KG1 (cell line): ENCODE measurements at regions not wholly inside any gene's neighbourhood (a gene's known extent, or its start where the extent isn't known, plus 50 kb on each side); places are given as distances from the start of the nearest gene placed in this dataset.

ENCODE experiments used
- DNase-seq: peaks from one replicate; lab custom pipeline; 2025; lab: John Stamatoyannopoulos, UW

DNA sequence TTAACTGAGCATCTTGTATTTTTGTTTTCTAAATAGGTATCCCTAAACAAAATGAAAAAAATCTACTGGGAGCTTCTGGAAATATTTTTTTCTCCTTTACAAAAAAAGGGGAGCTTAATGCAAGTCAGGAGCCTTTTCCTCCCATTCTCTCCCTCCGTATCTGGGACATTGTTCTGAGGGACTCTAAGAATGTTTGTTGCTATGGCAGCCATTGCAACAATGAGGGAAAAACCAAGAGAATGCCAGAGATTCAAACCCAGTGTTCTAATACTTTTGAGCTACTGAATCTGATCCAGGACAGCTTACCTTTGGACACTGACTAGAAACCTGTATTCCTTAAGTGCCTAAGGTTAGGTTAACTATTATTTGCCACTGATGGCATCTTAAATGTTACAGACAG, 485.7 kb upstream of the HS3ST1 start:
- no peak for DNase-seq

DNA sequence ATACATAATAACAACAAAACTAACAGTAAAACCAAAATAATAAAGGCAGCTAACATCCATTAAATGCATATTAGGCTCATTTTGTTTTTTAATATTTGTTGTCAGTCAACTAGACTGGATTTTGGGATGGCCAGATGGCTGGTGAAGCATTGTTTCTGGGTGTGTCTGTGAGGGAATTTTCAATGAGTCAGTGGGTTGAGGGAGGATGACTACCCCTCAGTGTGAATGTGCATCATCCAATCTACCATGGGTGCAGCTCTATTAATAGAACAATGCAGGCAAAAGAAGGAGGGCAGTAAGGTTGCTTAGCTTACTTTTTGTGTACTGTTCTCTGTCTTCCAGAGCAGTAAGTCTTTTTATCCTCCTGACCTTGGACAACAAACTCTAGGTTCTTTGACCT, 484.2 kb upstream of the HS3ST1 start:
- no peak for DNase-seq

DNA sequence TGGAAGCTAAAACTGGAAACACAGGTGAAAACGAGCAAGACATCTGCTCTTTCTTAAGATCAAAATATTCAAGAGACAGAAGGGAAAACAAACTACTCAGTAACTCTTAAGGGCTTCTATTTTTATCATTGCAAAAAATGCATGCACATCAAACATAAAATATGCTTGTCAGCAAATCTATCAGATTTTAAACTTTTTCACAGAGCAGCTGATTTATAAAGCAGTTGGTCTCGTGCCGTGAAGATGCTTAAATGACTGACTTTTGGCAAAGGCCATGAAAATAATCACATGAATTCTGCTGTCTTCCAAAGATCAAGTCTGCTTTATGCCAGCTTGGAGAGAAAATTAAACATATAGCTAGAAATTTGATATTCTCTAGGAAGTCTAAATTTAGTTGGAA, 482.1 kb upstream of the HS3ST1 start:
- no peak for DNase-seq

DNA sequence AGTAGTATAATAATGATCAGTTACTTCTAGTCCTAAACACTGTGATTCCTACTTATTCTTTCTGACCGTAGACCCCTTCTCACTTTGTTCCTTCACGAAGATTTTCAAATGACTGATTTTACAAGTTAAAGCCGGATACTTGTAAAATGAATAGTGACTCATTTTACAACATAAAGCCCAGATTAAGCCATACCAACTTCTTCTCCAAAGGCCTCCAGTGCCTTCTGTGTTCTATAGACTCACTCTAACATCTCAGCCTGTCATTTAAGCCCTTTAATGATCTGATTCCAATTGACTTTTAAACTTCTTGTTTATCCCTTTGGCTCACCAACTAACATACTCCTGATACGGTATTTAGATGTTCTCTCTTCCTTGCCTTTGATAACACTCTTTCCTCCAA, 480.0 kb upstream of the HS3ST1 start:
- DNase-seq, result no peak

DNA sequence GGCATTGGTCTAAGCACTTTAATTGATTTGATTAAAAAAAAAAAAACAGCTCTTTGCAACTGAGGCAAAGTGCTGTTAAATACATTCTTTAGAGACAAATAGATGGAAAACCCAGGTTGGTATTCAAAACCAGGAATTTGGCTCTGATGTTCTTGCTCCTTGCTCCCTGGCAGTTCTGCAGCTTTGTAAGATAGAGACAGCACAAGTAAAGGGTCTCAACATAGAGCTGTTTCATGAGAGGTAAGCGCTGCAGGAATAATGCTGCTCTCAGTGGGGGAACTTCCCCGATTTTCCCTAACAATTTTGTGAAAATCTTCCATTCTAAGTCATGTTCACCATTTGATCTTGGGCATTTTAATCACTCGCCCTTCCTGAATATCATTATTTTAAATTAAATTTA, 479.5 kb upstream of the HS3ST1 start:
- DNase-seq, result no peak

- no peak for DNase-seq
These were observed 476.4 kb upstream of the HS3ST1 start for GRCh38 chr4:11904846-11905739.

DNA sequence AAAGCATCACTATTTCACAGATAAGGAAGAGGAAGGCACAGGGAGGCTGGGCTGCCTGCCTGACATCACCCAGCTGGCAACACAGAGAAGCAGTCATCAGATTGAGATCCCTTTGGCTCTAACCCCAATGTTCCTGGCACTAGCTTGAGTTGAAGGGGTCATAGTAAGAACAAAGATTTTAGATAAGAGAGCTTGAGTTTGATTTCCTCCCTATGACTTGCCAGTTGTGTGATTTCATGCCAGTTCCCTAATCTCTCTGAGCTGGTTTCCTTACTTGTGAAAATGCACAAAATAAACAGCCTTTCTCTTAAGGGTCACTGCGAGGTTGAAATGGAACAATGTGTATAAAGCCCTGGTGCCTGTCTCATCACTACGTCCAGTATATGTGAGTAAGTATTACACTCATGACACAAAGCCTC, 475.4 kb upstream of the HS3ST1 start:
- DNase-seq, result no peak

DNA sequence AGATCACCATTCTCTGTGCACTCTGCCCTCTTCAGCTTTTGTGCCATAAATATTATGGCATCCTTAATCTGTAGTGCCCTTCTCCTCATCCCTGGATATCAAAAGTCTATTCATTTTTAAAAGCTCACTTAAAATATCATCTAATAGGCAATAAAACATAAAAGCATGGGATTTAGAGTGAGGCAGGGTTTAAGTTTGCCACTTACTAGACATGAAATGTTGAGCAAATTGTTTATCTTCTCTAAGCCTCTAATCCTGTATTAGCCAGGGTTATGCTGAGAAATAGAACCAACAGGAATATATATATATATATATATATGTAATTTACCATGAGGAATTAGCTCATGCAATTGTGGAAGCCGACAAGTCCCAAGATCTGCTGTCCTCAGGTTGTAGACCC, 472.4 kb upstream of the HS3ST1 start:
- no peak for DNase-seq

DNA sequence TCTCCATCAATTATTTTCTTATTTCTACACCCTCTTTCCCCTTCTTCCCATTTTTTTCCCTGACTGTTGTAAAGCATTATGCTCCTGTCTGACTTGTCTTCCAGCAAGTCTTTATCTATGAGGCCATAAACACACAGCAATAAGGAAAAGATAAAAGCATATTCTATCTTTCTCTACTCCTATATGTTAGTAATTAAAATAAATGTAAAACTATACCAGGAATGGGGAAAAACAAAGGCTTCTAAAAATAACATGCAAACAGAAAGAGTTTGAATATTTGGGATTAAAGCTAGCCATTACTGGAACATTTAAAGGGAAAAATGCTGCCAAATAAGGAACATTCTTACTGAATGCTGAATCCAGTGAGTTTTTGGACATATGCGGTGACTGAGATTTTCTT, 471.7 kb upstream of the HS3ST1 start:
- DNase-seq, result no peak

DNA sequence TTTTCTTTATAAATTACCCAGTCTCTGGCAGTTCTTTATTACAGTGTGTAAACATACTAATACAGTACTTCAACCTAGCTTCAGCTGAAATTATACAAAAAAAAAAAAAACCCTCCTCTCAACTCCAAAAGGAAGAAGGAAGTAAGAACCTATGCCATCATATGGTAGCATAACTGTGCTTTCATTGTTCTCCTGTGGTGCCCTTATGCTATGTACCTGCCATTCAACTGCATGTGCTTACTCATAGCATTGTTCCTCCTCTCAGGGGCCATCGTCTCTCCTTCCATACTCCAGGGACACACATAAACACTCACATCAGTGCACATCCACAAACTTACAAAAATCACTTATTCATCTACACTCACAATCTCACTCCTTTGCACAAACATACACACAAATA, 470.1 kb upstream of the HS3ST1 start:
- no peak for DNase-seq

GRCh38 chr4:11895766-11896165, 467.1 kb upstream of the HS3ST1 start:
- no peak for DNase-seq

DNA sequence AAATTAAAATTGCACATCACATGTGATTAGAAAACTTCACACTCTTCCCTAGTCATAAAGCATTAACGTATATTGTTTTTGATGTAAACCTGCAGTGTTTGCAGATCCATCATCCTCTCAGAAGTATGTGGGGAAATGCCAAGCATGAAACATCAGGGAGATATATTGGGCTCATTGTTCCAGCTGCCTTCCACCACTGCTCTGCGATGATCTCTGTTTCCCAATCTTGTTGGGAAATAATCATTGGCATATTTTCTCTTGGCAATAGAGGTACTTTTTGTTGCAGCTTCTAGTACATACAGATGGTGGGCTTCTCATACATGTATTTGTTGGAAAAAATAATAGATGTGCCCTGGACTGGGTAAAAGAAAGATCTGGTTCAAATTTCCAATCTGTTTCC, 466.3 kb upstream of the HS3ST1 start:
- no peak for DNase-seq

DNA sequence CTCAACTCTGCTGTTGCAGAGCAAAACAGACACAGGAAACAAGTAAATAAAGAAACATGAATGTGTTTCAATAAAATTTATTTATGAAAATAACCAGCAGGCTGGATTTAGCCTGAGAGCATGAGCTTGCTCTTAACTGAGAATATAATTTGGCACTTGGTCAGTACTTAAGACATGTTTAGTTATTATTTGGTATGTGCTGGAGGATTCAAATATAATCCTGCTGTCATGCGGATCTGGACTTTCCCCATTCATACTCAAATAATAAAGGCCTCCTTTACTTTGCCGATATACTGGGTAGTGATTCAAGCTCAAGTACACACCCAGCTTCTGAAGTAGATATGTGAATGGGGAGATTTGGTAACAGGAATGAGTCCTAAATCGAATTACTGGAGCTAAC, 465.5 kb upstream of the HS3ST1 start:
- DNase-seq, result no peak

GRCh38 chr4:11889099-11889498, 460.4 kb upstream of the HS3ST1 start:
- DNase-seq, result no peak

DNA sequence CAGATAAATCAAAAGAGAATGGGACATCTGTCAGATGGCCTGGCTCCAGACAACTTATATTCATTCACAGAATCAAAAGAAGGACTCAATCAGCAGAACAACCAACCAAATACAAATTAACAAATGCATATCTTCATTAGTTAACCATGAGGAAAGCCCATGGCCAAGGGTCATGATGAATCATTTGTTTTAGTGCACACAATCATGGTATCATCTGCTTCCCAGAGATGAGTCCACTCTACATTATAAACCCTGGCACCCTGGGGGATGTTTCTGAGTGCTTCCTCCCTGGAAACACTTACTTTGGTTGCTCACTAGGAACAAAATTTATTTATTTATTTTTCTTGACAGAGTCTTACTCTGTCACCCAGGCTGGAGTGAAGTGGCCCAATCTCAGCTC, 453.3 kb upstream of the HS3ST1 start:
- no peak for DNase-seq

DNA sequence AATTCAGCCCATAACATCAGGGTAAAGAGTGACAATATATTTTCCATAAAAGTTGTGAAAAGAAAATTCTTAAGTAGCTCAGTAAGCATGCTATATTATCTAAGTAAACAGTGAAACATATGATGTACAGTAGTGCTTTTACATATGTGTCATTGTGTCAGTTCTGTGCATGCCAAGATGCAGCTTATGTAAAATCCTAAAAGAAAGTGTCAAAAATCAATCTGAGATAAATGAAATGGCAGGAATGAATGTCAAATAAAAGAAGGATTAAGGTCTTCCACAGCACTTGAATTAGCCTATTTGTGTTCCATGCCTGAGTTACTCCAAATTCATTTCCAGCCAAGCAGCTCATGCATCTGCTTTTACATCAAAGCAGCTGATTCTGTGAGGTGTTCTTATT, 452.7 kb upstream of the HS3ST1 start:
- DNase-seq, result no peak

GRCh38 chr4:11878241-11878640, 449.5 kb upstream of the HS3ST1 start:
- DNase-seq, result no peak

DNA sequence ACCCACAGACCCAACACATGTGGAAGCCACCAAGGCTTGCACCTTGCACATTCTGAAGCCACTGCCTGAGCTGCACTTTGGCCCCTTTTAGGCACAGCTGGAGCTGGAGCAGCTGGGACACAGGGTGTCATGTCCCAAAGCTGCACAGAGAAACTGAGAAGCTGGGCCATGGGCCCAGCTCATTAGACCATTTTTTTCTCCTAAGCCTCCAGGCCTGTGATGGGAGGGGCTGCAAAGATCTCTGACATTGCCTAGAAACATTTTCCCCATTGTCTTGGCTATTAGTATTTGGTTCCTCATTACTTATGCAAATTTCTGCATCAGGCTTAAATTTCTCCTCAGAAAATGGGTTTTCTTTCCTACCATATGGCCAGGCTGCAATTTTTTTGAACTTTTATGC, 447.4 kb upstream of the HS3ST1 start:
- no peak for DNase-seq

- DNase-seq, result no peak
These were observed 440.6 kb upstream of the HS3ST1 start for GRCh38 chr4:11869191-11869870.

- no peak for DNase-seq
These were observed 437.7 kb upstream of the HS3ST1 start for GRCh38 chr4:11866391-11866790.

- DNase-seq, result no peak
These were observed 432.3 kb upstream of the HS3ST1 start for GRCh38 chr4:11860996-11861395.

- no peak for DNase-seq
These were observed 429.2 kb upstream of the HS3ST1 start for GRCh38 chr4:11857881-11858280.

- no peak for DNase-seq
These were observed 418.5 kb upstream of the HS3ST1 start for GRCh38 chr4:11847167-11847566.

- no peak for DNase-seq
These were observed 415.2 kb upstream of the HS3ST1 start for GRCh38 chr4:11843927-11844326.
